ENCODE measurements at regions not wholly inside any gene's neighbourhood (a gene's known extent, or its start where the extent isn't known, plus 50 kb on each side); places are given as distances from the start of the nearest gene placed in this dataset.
"Not testable (repeated sequence)": the region's sequence is repeated elsewhere in the genome, so short reads cannot be mapped to it uniquely, and the experiment has no call there.

- not testable (repeated sequence) for DNase-seq, ATAC-seq
These were observed 240.3 kb downstream of the CWH43 start for GRCh38 chr4:49226216-49226866.

DNA sequence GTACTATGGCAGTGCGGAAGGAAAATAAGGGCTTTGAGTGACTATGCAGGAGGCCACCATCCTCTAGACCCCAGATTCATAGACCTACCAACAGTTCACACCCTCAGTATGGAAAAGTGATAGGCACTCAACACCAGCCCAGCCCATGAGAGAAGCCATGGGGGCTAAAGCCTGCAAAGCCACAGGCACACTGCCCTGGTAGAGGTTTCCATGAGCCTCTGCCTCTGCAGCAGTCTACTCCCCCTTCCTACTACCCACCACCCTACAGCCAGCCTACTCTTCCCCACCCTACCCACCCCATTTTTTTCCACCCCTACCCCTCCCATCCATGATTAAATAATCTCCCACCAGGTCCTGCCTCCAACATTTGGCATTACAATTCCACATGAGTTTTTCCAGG, 241.9 kb downstream of the CWH43 start:
- not testable (repeated sequence) for DNase-seq, ATAC-seq

GRCh38 chr4:49229243-49229642, 243.2 kb downstream of the CWH43 start:
- not testable (repeated sequence) for DNase-seq

DNA sequence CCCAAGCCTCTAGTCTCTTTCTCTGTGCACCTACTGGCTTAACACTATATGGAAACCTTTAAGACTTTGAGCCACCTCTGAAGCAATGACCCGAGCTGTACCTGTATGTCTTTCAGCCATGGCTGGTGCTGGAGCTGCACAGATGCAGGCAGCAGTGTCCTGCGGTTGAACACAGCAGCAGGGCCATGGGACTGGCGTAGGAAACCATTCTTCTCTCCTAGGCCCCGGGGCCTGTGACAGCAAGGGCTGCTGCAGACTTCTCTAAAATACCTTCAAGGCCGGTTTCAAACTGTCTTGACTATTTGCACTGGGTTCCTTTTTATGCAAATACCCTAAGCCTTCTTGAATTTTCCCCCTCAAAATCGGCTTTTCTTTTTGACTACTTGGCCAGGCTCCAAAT, 243.6 kb downstream of the CWH43 start:
- not testable (repeated sequence) for ATAC-seq, DNase-seq

More at GRCh38 chr4:49229243-49229642, 243.2 kb downstream of the CWH43 start:
- not testable (repeated sequence) for ATAC-seq

DNA sequence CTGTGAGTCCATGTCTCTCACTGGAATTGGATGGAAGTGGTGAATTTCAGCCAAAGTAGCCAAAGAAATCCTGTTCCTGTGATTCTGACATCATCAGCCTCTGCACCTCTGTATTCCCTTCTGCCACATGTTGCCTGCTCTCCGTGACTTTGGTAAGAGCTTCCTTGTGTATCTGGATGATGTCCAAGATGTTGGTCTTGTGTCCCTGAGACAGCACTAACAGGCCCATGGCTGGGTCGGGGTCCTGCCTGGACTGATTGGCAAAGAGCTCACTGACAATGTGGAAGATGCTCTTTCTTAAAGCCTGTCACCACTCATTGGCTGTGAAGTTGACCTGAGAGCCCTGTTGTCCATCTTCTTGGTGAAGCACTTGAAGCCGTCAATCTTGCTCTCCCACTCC, 247.3 kb downstream of the CWH43 start:
- DNase-seq, ATAC-seq: not testable (repeated sequence)

DNA sequence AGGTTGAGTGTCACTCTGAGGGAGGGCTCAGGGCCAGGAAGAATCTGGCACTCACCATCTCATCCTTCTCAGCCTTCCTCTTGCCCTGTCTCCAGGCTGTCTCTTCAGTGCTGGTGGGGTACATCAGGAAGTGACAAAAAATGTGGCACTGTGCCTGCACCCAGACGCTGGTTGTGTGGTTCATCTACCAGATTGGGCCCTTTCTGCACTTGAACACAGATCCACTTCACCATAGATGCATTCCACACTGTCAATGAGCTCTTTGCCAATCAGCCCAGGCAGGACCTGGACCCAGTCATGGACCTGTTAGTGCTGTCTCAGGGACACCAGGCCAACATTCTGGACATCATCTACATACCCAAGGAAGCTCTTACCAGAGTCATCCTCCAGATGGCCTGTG, 247.7 kb downstream of the CWH43 start:
- not testable (repeated sequence) for DNase-seq

GRCh38 chr4:49234382-49234781, 248.3 kb downstream of the CWH43 start:
- not testable (repeated sequence) for ATAC-seq, DNase-seq

More for the DNA sequence above, 247.7 kb downstream of the CWH43 start:
- ATAC-seq, result not testable (repeated sequence)

- not testable (repeated sequence) for DNase-seq, ATAC-seq
These were observed 249.5 kb downstream of the CWH43 start for GRCh38 chr4:49235413-49236160.

DNA sequence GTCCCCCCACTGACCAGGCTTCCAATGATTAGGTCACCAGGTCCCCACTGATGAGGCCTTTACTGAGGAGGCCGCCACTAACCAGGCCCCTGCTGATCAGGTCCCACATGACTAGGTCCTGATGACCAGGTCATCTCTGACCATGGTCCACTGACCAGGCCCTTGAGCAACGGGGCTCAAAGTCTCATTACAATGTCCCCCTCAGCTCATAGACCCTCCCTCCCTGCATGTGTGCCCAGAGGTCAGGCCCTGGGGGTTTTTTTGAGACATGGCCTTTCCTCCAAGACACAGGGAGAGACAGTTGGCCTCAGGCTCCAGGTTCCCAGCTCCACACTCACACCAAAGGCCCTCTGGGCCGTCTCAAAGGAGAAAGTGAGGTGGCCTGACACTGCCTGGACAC, 250.4 kb downstream of the CWH43 start:
- DNase-seq, ATAC-seq: not testable (repeated sequence)

DNA sequence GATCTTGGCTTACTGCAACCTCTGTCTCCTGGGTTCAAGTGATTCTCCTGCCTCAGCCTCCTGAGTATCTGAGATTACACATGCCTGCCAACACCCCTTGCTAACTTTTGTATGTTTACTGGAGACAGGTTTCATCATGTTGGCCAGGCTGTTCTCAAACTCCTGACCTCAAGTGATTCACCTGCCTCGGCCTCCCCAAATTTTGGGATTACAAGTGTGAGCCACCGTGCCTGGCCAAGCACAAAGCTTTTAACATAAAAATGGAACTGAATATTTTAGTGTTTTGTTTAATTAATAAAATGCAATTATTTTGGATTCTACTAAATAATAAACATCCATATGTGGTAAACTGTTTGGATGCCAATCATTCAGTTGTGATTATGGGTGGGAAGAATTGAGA, 255.2 kb downstream of the CWH43 start:
- not testable (repeated sequence) for DNase-seq, ATAC-seq

DNA sequence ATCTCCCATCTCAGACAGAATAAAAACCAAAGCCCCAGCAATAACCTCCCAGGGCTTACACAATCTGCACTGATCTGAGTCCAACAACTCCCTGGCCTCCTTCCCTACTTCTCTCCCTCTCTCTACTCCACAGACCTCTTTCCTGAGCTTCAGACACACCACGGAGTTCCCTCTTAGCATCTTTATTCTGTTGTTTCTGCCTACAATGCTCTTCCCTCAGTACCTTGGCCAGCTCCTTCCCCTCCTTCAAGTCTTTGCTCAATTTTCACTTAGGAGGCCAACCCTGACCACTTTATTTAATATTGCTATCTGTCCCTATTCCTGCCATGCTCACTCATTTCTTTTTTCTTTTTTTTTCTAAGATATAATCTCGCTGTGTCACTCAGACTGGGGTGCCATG, 276.7 kb downstream of the CWH43 start:
- not testable (repeated sequence) for DNase-seq

GRCh38 chr4:49270435-49270834, 284.4 kb downstream of the CWH43 start:
- ATAC-seq, DNase-seq: not testable (repeated sequence)

More for the DNA sequence above, 276.7 kb downstream of the CWH43 start:
- ATAC-seq, result not testable (repeated sequence)

- ATAC-seq, DNase-seq: not testable (repeated sequence)
These were observed 284.8 kb downstream of the CWH43 start for GRCh38 chr4:49270912-49271311.

GRCh38 chr4:49285905-49286304, 299.8 kb downstream of the CWH43 start:
- not testable (repeated sequence) for DNase-seq, ATAC-seq

GRCh38 chr4:49286926-49287745, 301.1 kb downstream of the CWH43 start:
- ATAC-seq, result not testable (repeated sequence)

DNA sequence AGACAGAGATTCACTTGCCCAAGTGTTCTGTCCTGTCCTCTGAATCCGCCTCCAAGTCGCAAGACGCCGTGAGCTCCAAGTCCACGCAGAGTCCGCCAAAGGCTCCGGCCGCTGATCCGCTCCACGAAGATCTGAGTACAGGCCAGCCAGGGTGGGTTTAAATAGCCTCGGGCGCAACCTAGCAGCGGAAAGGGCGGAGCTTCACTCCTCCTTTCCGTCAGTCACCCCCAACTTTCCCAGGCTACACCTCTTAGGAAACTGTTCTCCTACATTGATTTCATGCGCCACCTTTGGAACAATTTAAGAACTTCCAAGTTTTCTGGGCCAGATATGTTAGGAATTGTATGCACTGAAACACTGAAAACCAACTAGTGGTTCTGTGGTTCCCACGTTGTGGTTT, 301.8 kb downstream of the CWH43 start:
- not testable (repeated sequence) for ATAC-seq, DNase-seq

More at GRCh38 chr4:49286926-49287745, 301.1 kb downstream of the CWH43 start:
- DNase-seq, result not testable (repeated sequence)

GRCh38 chr4:49288796-49289195, 302.7 kb downstream of the CWH43 start:
- DNase-seq, ATAC-seq: not testable (repeated sequence)

DNA sequence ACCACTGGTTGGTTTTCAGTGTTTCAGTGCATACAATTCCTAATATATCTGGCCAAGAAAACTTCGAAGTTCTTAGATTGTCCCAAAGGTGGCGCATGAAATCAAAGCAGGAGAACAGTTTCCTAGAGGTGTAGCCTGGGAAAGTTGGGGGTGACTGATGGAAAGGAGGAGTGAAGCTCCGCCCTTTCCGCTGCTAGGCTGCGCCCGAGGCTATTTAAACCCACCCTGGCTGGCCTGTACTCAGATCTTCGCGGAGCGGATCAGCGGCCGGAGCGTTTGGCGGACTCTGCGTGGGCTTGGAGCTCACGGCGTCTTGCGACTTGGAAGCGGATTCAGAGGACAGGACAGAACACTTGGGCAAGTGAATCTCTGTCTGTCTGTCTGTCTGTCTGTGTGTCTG, 328.7 kb downstream of the CWH43 start:
- DNase-seq, ATAC-seq: not testable (repeated sequence)

DNA sequence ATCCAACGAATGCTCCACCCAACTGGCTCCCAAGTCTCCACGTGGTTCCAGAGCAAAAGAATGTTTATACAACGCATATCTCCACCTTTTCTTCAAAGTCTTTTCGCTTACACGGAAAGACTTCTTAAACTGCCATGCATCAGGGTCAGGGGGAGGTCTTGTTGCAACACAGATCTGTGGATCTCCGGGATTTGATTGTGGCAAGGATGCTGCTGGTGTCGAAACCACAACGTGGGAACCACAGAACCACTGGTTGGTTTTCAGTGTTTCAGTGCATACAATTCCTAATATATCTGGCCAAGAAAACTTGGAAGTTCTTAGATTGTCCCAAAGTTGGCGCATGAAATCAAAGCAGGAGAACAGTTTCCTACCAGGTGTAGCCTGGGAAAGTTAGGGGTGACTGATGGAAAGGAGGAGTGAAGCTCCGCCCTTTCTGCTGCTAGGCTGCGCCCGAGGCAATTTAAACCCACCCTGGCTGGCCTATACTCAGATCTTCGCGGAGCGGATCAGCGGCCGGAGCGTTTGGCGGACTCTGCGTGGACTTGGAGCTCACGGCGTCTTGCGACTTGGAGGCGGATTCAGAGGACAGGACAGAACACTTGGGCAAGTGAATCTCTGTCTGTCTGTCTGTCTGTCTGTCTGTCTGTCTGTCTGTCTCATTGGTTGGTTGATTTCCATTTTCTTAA, 334.8 kb downstream of the CWH43 start:
- DNase-seq, ATAC-seq: not testable (repeated sequence)

GRCh38 chr4:49321511-49322300, 335.6 kb downstream of the CWH43 start:
- not testable (repeated sequence) for DNase-seq, ATAC-seq

Data from stimulated activated naive CD8-positive, alpha-beta T cell treated with anti-CD3 and anti-CD28 coated beads, Interleukin-15, Interleukin-2, amounts not matched to agents 100 U/mL and 50 U/mL, for 24 hours (primary cell).